GM23248 (cell line): ENCODE measurements at regions not wholly inside any gene's neighbourhood (a gene's known extent, or its start where the extent isn't known, plus 50 kb on each side); places are given as distances from the start of the nearest gene placed in this dataset.

Experiments used
- EZH2 ChIP-seq: fragments of 200-600 bp; sonication (generic); IDR thresholded peaks from 2 replicates; pipeline ENCODE4 v1.6.1; 2018; ENCODE audit warnings: antibody characterized with exemption, mild to moderate bottlenecking; ENCODE audit not compliant: insufficient read depth, poor library complexity, severe bottlenecking
- EZH2phosphoT487 ChIP-seq: fragments of 200-600 bp; sonication (generic); IDR thresholded peaks from 2 replicates; pipeline ENCODE4 v1.6.1; 2018; ENCODE audit warnings: antibody characterized with exemption, moderate library complexity, mild to moderate bottlenecking, low read depth; ENCODE audit not compliant: insufficient read depth

DNA sequence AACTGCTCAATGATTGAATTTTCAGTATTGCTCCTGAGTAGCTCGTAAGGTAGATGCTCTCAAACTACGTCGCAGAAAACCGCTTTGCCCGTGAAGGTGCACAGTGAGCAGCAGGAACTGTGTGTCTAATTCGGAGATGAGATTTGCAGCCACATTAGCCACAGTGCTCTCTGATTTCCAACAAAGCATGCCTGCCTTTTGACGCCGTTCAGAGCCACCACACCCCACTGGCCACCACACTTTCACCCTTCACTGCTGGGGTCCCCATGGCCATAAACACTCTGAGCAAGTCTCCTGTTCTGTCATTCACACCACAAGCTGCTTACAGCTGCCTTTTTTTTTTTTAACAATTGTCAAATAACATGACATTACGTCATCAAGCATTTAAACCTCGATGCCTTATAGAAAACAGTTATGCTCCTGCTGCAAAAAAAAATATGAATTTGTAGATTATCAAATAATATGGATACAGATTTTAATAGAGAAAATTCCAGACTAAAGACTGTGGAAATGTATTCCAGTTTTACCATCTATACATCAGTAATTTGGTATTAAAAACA is 578.8 kb upstream of the PFKP start:
- no peak for TF ChIP-seq EZH2phosphoT487
- TF ChIP-seq EZH2: no peak
